DND-41 (cell line): ENCODE measurements at regions not wholly inside any gene's neighbourhood (a gene's known extent, or its start where the extent isn't known, plus 50 kb on each side); places are given as distances from the start of the nearest gene placed in this dataset.

Source experiments
- EZH2 ChIP-seq: IDR thresholded peaks from 3 replicates; pipeline ENCODE4 v1.6.1; 2012; ENCODE audit warnings: borderline replicate concordance, low read depth, mild to moderate bottlenecking, moderate library complexity, low read length, inconsistent platforms; ENCODE audit not compliant: severe bottlenecking
- TF ChIP-seq, protein P1 (sequence below): IDR thresholded peaks from 2 replicates; pipeline ENCODE4 v1.5.1; 2012; ENCODE audit warnings: borderline replicate concordance, low read length, moderate library complexity, mild to moderate bottlenecking; ENCODE audit not compliant: poor library complexity, severe bottlenecking; ENCODE audit errors: extremely low read depth

DNA sequence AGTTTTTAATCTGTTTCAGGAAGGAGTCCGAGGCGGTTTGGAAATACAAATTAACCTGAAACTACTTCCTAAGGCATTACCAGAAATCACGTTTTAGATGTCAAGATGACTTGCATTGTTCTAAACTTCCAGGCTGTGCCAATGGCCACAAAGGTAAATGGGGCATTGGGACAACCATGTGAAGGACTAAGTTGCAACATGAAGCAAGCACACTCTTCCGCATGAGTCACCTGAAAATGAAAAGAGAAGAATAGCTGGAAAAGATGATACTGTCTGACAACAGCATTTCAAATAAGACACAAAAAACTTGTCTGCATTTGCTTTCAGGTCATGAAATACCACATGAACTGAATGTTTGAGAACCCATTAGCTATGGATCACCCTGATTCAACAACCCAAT lies 262.1 kb downstream of the AHR start:
- TF ChIP-seq, protein P1, sequence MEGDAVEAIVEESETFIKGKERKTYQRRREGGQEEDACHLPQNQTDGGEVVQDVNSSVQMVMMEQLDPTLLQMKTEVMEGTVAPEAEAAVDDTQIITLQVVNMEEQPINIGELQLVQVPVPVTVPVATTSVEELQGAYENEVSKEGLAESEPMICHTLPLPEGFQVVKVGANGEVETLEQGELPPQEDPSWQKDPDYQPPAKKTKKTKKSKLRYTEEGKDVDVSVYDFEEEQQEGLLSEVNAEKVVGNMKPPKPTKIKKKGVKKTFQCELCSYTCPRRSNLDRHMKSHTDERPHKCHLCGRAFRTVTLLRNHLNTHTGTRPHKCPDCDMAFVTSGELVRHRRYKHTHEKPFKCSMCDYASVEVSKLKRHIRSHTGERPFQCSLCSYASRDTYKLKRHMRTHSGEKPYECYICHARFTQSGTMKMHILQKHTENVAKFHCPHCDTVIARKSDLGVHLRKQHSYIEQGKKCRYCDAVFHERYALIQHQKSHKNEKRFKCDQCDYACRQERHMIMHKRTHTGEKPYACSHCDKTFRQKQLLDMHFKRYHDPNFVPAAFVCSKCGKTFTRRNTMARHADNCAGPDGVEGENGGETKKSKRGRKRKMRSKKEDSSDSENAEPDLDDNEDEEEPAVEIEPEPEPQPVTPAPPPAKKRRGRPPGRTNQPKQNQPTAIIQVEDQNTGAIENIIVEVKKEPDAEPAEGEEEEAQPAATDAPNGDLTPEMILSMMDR: no peak
- no peak for TF ChIP-seq EZH2
